Stimulated activated CD8-positive, alpha-beta memory T cell treated with anti-CD3 and anti-CD28 coated beads, Interleukin-15, amount 100 ng/mL, for 48 hours (primary cell): ENCODE measurements at regions not wholly inside any gene's neighbourhood (a gene's known extent, or its start where the extent isn't known, plus 50 kb on each side); places are given as distances from the start of the nearest gene placed in this dataset.
"Not testable (repeated sequence)": the region's sequence is repeated elsewhere in the genome, so short reads cannot be mapped to it uniquely, and the experiment has no call there.

ENCODE experiments used
- DNase-seq, 2 donors: peaks; one replicate each; pipeline ENCODE4 v3.0.0-alpha.2; 2020; ENCODE audit warnings: low read depth in 2 of 2

DNA sequence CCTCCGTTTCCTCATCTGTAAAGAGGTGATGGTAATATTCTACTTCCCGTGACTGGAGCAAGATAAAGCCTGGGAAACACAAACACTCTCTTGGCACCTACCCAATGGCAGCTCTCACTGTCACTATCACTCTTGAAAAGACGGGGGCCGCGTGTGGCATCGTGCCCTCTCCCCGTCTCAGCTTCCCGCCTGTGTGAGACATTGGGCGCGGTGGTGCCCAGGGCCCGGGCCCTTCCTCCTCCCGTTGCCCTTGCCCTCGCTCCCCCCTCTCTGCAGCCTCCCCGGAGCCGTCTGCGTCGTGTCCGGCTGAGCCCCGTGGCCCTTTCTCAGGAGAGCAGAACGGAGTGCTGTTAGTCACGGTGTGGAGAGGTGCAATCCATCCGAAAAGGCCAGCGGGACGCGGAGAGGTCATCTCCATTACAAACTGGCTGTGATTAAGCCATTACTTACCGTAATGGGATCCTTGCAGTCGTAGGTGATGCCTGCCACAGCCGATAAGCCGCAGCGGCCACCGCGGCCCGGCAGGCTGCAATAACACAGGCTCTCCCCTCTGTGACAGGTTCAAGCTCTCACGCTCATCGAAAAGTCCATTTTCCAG, 156.4 kb upstream of the ZC3H12A start:
- no peak for DNase-seq

DNA sequence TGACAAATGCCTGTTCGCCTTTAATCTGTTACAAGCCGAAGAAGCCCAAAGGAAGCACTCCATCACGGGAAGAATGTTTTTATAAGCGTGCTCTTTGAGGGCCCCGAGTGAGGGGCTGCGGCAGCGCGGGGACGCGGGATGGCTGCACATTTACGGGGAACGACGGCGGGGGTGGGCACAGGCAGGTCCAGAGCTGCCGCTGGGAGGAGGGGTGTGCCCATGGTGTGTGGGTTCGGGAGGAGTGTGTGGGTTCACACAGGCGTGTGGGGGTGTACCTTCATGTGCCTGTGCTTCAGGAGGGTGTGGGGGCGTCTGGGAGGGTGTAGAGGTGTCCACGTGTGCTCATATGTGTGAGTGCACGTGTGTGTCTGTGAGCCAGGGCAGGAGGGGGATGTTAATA, 155.9 kb upstream of the ZC3H12A start:
- DNase-seq, result no peak

DNA sequence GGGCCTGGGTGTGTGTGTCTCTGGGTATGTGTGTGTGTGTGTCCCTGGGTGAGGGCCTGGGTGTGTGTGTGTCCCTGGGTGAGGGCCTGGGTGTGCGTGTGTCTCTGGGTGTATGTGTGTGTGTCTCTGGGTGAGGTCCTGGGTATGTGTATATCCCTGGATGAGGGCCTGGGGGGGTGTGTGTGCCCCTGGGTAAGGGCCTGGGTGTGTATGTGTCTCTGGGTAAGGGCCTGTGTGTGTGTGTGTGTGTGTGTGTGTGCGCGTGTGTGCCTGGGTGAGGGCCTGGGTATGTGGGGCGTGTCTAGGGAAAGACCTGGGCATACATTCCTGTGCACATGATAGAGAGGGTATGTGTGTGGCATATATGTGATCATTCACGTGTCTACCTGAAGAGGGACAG, 155.1 kb upstream of the ZC3H12A start:
- no peak for DNase-seq

DNA sequence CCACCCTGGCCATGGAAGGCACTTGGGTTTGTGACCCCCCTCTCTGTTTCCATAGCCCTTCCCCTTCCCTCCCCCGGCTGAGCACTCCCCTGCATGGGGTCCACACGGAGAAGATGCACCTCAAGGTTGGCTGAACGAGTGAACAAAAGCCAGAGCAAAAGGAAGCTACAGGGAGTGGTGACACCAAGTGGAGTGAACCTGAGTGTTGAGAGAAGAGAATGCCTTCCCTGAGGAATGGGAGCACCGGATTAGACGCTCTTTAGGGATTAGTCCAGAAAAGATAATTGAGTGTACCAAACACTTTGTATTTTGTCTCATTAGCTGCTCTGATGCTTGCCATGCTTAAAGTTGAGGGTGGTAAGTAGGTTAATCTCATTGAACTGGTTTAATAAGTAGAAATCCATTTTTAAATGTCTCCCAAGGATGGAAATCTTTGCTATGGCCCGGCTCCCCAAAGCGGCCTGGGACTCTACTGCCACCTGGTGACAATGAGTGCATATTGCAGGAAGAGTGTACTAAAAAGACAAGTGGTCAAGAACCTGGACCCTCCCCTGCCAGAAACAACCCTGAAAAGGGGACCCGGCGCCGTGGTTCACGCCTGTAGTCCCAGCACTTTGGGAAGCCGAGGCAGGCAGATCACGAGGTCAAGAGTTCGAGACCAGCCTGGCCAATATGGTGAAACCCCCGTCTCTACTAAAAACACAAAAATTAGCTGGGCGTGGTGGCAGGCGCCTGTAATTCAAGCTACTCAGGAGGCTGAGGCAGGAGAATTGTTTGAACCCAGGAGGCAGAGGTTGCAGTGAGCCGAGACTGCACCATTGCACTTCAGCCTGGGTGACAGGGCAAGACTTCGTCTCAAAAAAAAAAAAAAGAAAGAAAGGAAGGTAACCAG, 150.6 kb upstream of the ZC3H12A start:
- peak in 1 of 2 donors; percentile 1 for DNase-seq

DNA sequence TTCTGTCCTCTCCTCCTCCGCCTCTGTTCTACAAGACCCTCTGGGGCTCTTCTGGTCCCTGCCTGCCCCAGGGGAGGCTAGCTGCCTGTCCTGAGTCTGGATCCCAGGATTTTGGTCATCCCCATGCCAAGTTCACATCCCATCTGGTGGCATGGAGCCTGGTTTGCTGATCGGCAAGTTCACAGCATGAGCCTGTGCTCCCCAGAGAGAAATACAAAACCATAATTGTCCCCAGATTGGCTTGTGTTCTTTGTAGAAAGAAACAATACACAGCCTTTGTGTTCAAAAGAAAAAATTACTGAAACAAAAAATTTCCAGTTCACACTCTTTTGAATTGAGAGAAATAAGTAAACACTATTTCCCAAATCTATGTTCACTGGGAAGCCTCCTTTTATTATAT, 149.4 kb upstream of the ZC3H12A start:
- no peak for DNase-seq

DNA sequence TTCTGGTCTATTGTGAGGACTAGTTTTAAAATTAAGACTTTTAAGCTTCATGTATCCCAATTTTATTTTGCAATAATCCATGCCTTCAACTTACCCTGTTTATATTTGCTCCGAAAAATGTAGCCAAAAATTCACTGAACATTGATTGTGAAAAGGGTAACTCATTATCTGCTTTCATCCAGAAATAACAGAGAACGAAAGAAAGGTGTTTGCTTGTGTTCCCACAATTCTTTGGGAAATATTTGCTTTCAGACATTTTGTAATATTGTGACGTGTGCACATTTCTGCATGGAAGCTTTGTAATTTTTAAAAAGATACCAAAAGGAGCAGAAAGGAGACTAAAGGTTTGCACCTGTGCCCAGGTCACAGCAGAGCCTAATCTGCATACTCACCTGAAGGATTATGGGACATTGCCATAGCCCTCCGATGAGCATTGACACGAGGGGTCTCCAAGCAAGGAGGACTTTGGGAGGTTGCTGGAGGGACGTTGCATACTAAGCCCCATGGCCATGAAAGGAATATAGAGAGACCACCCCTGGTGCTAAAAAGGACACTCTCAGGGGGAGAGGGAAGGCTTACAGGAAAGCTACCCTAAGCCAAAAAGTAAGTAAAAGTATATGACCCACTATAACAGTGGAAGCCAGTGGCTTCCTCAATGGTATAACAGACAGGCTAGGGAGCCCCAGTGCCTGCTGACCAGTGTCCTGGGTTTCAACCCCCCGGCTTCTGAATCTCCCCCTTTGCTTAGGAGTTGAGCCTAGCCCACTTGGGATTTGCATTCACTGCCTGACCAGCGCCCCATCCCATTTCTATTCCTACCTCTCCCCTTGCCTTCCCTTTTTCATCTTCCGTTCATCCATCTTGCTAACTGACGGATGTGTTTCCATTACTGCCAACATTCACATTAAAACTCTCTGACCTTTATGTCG, 148.6 kb upstream of the ZC3H12A start:
- DNase-seq, result no peak

DNA sequence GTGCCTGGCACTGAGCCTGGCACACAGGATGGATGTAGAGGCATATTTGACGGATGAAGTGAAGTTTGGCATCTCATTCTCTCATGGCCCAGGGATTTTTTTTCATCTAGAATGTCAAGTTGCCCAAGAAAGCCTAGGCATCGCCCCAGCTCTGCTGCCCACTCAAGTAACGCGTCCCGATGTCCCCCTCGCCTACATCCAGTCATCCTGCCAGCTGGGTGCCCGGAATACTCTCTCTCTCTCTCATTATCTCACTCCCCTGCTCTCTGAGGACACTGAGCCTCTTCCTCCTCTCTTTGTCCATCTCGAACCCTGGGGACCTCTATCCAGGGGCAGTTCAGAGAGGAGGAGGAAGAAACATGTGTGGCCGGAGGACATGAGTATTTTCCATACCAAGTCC, 142.3 kb upstream of the ZC3H12A start:
- no peak for DNase-seq

DNA sequence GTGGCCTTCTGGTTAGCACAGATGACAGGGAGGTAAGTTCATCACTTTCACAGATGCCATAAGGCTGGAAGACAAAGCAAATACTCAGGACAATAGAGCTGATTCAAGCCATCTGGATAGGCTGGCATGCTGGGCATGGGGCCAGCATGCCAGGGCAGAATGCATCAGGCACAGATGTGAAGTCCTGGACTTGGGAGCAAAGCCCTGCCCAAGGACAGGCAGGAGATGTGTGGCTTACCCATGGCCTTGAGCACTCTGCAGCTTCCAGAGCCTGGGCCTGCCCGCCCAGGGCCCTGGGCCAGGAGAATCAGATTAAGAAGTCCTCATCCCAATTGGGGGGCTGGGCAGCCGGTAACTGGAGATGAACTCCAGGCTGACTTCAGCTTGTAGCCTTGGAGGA, 135.7 kb upstream of the ZC3H12A start:
- DNase-seq, result no peak

DNA sequence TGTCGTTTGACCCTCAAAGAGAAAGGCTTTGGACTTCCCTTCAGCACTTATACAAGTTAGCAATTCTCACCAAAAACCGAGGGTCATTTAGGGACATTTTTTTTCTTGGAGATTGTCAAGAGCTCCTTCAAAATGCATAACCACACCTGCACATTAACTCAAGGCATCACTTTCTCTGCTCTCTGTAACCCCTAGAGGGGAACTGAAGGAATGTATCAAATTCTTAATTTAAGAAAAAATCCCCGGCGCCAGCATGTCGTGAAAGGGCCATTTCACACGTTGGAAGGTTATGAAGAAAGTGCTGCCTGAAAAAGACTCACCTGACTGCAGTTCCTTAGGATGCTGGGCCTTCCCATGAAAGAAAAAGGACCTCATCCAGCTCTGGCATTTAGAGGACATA, 131.6 kb upstream of the ZC3H12A start:
- DNase-seq, result no peak

DNA sequence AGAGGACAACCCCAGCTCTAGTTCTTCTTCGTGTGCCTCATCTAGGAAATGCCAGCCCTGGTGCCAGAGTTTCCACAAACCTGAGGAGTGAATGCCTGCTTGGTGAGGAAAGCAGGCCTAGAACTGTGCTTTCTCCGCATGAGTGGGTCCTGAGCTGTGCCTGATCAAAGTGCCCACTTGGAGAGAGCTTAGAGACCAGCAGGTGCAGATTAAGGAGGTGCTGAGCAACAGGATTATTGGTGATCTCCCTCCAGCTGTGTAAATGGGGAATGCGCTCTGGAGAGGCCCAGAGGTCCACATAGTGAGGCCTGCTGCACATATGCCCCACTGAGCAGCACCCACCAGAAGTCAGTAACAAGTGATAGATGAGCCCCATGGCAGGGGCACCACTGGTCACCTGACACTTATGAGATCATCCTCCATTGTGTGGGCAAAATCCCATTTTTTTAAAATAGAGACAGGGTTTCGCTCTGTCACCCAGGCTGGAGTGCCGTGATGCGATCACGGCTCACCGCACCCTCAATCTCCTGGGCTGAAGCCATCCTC, 127.2 kb upstream of the ZC3H12A start:
- no peak for DNase-seq

DNA sequence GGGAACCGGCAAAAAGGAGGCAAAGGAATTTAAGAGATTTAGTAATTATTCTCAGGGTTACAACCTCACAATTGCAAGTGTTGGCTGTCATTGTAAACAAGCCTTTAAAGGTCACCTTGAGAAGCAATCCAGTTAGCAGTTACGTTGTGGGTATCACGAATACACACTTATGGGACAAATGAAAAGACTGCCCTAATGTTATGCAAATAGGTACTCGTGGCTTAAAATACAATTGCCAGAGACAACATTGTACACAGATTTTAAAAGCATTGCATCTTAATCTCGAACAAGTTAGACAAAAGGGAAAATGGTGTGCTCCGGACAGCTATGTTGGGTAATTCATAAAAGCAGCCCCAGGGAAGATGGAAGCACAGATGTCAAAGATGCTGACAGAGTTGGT, 120.5 kb upstream of the ZC3H12A start:
- no peak for DNase-seq

DNA sequence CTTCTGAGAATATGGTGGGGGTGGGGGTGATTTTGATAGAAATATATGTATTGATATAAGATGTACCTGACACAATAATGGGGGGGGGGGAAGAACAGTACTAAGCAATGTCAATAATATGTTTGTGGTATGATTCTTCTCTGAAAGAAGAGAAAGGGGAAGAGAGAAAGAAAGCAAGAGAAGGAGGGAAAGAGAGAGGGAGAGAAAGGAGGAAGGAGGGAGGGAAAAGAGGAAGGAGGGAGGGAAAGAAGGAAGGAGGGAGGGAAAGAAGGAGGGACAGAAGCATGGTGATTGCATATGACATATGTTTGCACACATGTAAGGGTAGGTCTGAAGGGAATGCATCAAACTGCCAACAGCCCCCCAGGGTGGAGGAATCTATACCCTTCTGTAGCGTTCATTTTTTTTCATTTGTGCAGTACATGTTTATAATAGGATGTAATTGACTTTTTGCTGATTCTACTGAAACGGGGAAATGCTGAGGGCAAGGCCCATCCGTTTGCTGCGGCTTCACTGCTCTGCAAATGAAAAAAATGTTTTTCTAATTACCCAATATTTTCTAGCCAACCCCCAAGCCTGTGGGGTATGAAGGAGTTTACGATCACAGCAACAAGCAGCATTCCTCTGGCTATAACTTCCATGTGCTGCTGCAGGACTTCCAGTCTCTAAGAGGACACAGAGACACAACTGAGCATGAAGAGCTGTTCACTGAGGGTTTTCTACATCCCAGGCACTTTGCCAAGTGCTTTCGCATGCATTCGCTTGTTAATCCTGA, 119.3 kb upstream of the ZC3H12A start:
- no peak for DNase-seq

DNA sequence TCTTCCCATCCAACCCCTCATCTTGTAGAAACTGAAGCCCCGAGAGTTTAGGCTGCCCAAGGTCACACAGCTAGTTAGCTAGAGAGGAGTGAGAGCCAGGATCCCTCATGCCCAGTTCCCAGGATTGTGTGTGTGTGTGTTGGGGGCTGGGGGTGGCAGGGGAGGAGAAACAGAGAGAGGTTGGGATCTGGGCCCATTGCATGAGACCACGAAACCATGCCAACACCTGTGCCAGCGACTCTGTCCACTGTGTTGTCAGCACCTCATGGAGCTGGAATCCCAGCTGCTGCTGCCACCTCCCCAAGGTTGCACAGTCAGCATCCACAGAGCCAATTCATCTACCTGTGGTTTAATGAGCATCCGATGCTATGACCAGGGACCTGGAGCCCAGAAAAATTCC, 115.4 kb upstream of the ZC3H12A start:
- DNase-seq, result no peak

DNA sequence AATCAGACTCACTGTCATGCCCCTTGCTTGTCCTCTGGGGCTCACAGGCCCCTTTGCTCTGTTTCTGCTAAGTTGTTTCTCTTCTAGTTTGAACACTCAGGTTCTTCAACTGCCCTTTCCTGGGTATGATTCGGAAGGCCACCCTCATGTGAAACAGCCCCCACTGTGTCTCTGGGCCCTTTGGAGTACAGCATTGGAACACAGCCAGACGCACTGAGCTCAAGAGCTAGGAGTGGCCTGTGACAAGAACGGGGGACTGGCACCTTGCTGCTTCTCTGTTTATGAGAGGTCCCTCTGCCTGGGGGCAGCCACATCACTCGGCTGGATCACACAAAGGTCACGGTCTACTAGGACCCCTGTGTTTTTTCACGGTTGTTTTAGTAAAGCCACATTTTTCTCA, 114.4 kb upstream of the ZC3H12A start:
- no peak for DNase-seq

DNA sequence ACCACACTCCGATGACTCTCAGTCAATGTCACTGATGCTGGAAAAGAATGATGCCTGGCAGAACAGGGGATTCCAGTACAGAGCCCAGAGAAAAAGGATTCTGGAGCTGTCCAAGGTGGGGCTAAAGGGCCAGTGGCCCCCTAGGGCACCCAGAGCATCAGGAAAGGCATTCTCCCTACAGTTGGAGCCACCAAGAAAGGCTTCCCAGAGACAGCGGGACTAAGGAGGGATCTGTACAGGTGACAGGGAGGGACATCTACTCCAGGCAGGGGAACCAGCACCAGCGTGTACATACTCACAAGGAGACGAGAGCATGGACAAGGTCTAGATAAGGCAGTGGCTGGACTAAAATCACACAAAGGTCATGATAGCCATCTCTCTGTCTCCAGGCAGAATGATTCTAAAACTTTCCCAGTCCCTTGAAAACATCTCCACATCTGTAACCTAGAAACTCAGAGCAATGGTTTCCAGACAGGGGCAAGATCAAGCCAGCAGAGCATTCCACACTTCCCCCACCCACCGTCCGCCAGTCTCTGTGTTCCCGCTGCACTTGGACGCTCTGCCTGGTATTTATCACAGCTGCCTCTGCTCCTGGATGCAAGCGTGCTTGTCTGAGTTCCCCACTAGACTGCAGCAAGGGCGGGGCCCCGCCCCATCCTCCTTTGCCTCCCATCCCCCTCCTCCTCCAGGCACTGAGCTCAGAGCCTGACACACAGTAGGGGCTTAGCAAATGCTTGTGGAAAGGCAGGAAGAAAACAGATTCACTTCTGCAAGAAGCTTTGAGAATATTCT, 111.6 kb upstream of the ZC3H12A start:
- no peak for DNase-seq

DNA sequence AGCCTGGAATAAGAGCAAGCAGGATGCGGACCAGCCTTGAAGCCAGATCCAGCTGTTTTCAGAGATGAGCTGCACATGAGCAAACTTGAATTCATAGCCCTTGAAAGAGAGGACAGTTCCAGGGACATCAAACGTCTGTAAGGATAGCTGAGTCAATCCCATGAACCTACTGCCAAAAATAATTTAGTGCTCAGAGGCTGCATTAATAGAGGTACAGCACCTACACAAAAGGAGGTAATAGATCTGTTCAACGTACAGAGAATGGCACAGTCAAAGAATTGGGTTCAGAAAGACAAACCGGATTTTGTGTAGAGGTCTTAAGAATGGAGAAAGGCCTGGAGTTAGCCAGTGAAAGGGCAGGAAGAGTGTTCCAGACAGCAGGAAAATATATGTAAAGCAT, 110.8 kb upstream of the ZC3H12A start:
- DNase-seq, result no peak

DNA sequence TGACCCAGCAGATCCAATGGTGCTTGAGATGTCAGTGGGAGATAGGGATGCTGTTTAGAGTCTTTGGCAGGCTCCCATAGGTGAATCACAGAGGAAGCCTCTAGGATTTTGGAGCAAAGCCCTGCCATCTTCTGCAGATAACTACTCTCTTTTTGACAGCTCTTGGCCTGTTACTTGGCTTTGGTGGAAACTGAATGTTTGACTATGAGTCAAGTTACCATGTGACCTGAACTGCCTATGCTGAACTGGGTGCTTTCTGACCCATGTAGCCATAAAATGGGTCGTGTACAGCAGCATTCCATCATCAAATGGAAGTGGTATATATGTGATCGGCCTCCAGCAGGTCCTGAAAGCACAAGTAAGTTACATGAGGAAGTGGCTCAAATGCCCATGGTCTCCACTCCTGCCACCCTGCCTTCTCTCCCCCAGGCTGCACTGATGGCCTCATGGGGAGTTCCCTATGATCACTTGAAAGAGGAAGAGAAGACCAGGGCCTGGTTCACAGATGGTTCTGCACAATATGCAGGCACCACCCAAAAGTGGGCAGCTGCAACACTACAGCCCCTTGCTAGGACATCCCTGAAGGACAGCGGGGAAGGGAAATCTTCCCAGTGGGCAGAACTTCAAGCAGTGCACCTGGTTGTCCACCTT, 105.6 kb upstream of the ZC3H12A start:
- not testable (repeated sequence) for DNase-seq

DNA sequence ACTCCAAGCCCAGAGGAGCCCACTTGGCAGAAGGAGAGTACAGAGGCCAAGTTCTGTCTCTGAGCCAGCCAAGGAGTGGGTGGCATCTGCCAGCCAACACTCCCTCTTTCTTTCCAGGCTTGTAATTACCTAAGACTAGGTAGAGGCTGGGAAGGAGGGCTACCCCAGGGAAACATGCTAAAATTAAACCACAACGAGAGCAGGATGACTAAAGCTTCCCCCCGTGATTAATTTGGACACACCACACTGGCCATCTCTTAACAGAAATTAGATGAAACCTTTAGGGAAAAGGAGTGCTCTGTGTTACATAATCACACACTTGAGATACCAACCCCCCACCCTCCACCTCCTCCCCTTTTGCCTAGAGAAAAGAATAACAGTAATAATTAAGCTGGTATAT, 102.1 kb upstream of the ZC3H12A start:
- no peak for DNase-seq

DNA sequence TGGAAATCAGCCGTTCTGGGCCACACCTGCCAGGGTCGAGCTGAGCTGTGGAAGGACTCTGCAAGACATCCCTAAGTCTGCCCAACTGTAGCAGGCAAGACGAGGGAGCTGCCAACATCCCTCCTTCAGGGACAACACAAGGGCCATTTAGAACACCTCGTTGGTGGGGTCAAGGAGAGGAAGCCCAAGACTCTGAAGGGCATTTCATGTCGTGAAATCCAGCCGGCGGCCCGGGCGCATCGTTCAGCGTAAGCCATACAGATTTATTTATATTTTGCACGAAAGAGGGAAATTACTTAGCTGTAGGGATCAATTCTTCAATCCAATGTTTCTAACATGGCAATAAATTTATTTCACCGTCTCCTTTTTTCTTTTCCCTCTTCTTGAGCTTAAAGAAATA, 101.7 kb upstream of the ZC3H12A start:
- no peak for DNase-seq

DNA sequence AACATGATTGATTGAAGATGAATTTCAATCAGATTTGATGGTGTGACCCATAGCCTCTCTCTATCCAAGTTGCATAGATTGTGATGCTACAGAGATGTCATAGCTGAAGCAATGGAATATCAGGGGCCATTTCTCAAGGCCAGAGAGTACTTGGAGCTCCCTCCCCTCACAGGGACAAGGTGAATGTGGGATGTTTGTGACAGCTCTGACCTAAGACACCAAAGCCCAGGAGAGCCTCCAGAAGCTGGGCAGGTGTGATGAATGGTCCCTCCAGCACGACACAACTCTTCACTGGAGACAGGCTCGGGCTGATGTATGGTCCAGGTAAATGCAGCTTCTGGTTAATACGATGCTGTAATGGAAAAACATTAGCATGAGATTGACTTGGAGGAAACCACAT, 101.0 kb upstream of the ZC3H12A start:
- DNase-seq, result no peak
